GM19372 (cell line): ENCODE measurements at regions not wholly inside any gene's neighbourhood (a gene's known extent, or its start where the extent isn't known, plus 50 kb on each side); places are given as distances from the start of the nearest gene placed in this dataset.

Source experiments
- ATAC-seq: cut with Tn5 transposase; IDR thresholded peaks from one replicate; pipeline ENCODE4 v1.9.1; 2021; ENCODE audit warnings: mild to moderate bottlenecking, low read depth, moderate library complexity; ENCODE audit not compliant: unreplicated experiment

GRCh38 chr3:87045473-87045872 is 54.5 kb upstream of the VGLL3 start:
- no peak for ATAC-seq

- ATAC-seq = no peak
Observed at GRCh38 chr3:87044846-87045245, 53.9 kb upstream of the VGLL3 start.

GRCh38 chr3:87044409-87044808 is 53.5 kb upstream of the VGLL3 start:
- ATAC-seq = no peak

GRCh38 chr3:87041191-87041590 is 50.2 kb upstream of the VGLL3 start:
- no peak for ATAC-seq
